ENCODE measurements at regions not wholly inside any gene's neighbourhood (a gene's known extent, or its start where the extent isn't known, plus 50 kb on each side); places are given as distances from the start of the nearest gene placed in this dataset.

- no peak overlapping the region for H3K14ac ChIP-seq (ENCODE audit: insufficient read depth, low read length)
- Mint-ChIP-seq H3K36me3 (ENCODE audit: insufficient read depth in 1 of 3, low read depth in 3 of 3) (no peaks in the 10 kb centered on the region), H3K27me3 (ENCODE audit: low read depth) (no peaks in the 10 kb centered on the region), H3K27ac (no peak overlapping the region), H3K9me3 (no peaks in the 10 kb centered on the region), H3K4me1 (peaks cover 14% of the 10 kb centered on the region in 2 experiments), H3K4me3 (no peak overlapping the region)
- no peaks in the 10 kb centered on the region for H3K4me1 ChIP-seq (ENCODE audit: insufficient read depth, low read length)
- no peak for DNase-seq
- H3K27me3 ChIP-seq (ENCODE audit: insufficient read depth, low read length): no peaks in the 10 kb centered on the region
- no peak overlapping the region for H2AK5ac ChIP-seq (ENCODE audit: insufficient read length, low read length)
- H4K5ac ChIP-seq (ENCODE audit: insufficient read length, low read depth, low read length): no peak overlapping the region
- no peak overlapping the region for H2AFZ ChIP-seq (ENCODE audit: low read length)
- no peak overlapping the region for H3T11ph ChIP-seq (ENCODE audit: low read length)
- no peak for TF ChIP-seq CTCF (conservative IDR thresholded peaks at IDR 0.05)
- no peaks in the 10 kb centered on the region for H3K79me1 ChIP-seq (ENCODE audit: insufficient read depth, low read depth, low read length, poor library complexity, severe bottlenecking)
- no peak overlapping the region for H2BK12ac ChIP-seq (ENCODE audit: insufficient read length, low read depth, low read length)
- no peak overlapping the region for H4K8ac ChIP-seq (replicated peaks; ENCODE audit: insufficient read length, low read depth, low read length)
- no peak overlapping the region for H4K91ac ChIP-seq (ENCODE audit: insufficient read length, low read depth, low read length)
- H3K4me2 ChIP-seq (ENCODE audit: insufficient read depth, insufficient read length, low read length): no peak overlapping the region
- no peak overlapping the region for H2BK20ac ChIP-seq (ENCODE audit: low read depth, low read length, poor library complexity, severe bottlenecking)
- H3K4ac ChIP-seq (ENCODE audit: low read depth, low read length): no peak overlapping the region
- H4K20me1 ChIP-seq (ENCODE audit: control insufficient read depth, insufficient read depth, insufficient read length): no peaks in the 10 kb centered on the region
- H3K23me2 ChIP-seq (ENCODE audit: insufficient read length, low read depth, low read length, poor library complexity, severe bottlenecking): no peaks in the 10 kb centered on the region
- H3K18ac ChIP-seq (ENCODE audit: insufficient read length, low read depth, low read length): no peak overlapping the region
- no peak overlapping the region for H2BK120ac ChIP-seq (ENCODE audit: low read depth, low read length, poor library complexity, severe bottlenecking)
- no peak overlapping the region for H2BK15ac ChIP-seq (ENCODE audit: low read depth, low read length)
- H3K23ac ChIP-seq (ENCODE audit: insufficient read length, low read depth, low read length): no peak overlapping the region
- H3K56ac ChIP-seq (ENCODE audit: insufficient read length, low read depth, low read length): no peak overlapping the region
- H3K9ac ChIP-seq (ENCODE audit: extremely low read depth, insufficient read length, low read length): no peak overlapping the region
- WGBS (ENCODE audit: extremely low coverage, insufficient read length, low lambda C conversion rate): no CpG with 5 or more reads among the region's 3 CpGs
- H3K79me2 ChIP-seq (ENCODE audit: insufficient read depth, low read length): no peaks in the 10 kb centered on the region
- H3K27ac ChIP-seq (ENCODE audit: insufficient read length, low read depth, low read length): no peak overlapping the region
- no peak overlapping the region for H2BK5ac ChIP-seq (ENCODE audit: insufficient read length, low read length)
- no peaks in the 10 kb centered on the region for H3K9me3 ChIP-seq (ENCODE audit: control insufficient read depth, low read depth, low read length)
These were observed 710.6 kb upstream of the ZEB2 start for GRCh38 chr2:145230546-145230945.
